Bronchial epithelial cell (primary cell): ENCODE measurements at regions not wholly inside any gene's neighbourhood (a gene's known extent, or its start where the extent isn't known, plus 50 kb on each side); places are given as distances from the start of the nearest gene placed in this dataset.
"Not testable (repeated sequence)": the region's sequence is repeated elsewhere in the genome, so short reads cannot be mapped to it uniquely, and the experiment has no call there.

Experiments
- DNase-seq: peaks from one replicate; pipeline ENCODE4 v3.0.0-alpha.2; 2010; ENCODE audit warnings: low read depth
- FAIRE-seq: peaks from 2 replicates; lab custom pipeline; 2011; peaks lifted over from hg19 to GRCh38; lab: Jason Lieb, UNC
- H3K27me3 ChIP-seq: 2 replicates; pipeline ENCODE4 v1.5.1; 2011; ENCODE audit warnings: low read length; ENCODE audit not compliant: control insufficient read depth, insufficient read depth
- H3K36me3 ChIP-seq: 2 replicates; pipeline ENCODE4 v1.5.1; 2011; ENCODE audit warnings: low read length; ENCODE audit not compliant: control insufficient read depth, insufficient read depth
- H3K4me3 ChIP-seq: 2 replicates; pipeline ENCODE4 v1.5.1; 2011; ENCODE audit warnings: mild to moderate bottlenecking, low read depth, low read length, control low read depth
- TF ChIP-seq, protein P1 (sequence below): IDR thresholded peaks from 2 replicates; pipeline ENCODE4 v1.5.1; 2011; ENCODE audit warnings: mild to moderate bottlenecking, moderate library complexity, low read length, control low read depth, inconsistent platforms; ENCODE audit not compliant: insufficient read depth, severe bottlenecking

- FAIRE-seq (no peak), DNase-seq (no peak)
- no peaks in the 10 kb centered on the region for H3K36me3 ChIP-seq
- TF ChIP-seq, protein P1, sequence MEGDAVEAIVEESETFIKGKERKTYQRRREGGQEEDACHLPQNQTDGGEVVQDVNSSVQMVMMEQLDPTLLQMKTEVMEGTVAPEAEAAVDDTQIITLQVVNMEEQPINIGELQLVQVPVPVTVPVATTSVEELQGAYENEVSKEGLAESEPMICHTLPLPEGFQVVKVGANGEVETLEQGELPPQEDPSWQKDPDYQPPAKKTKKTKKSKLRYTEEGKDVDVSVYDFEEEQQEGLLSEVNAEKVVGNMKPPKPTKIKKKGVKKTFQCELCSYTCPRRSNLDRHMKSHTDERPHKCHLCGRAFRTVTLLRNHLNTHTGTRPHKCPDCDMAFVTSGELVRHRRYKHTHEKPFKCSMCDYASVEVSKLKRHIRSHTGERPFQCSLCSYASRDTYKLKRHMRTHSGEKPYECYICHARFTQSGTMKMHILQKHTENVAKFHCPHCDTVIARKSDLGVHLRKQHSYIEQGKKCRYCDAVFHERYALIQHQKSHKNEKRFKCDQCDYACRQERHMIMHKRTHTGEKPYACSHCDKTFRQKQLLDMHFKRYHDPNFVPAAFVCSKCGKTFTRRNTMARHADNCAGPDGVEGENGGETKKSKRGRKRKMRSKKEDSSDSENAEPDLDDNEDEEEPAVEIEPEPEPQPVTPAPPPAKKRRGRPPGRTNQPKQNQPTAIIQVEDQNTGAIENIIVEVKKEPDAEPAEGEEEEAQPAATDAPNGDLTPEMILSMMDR = no peak
- no peak overlapping the region for H3K4me3 ChIP-seq
- H3K27me3 ChIP-seq = no peaks in the 10 kb centered on the region
These were observed 57.5 kb upstream of the LMO2 start for GRCh38 chr11:33949252-33949913.

GRCh38 chr11:33948494-33948893 is 56.6 kb upstream of the LMO2 start:
- no peak for DNase-seq
- Histone ChIP-seq H3K36me3 (no peaks in the 10 kb centered on the region), H3K27me3 (no peaks in the 10 kb centered on the region), H3K4me3 (no peak overlapping the region)
- TF ChIP-seq, protein P1 = no peak
- no peak for FAIRE-seq

GRCh38 chr11:33947918-33948317 is 56.0 kb upstream of the LMO2 start:
- H3K36me3 ChIP-seq, H3K27me3 ChIP-seq, H3K4me3 ChIP-seq, FAIRE-seq, DNase-seq: not testable (repeated sequence)

- no peaks in the 10 kb centered on the region for H3K27me3 ChIP-seq
- H3K4me3 ChIP-seq = no peak overlapping the region
- no peaks in the 10 kb centered on the region for H3K36me3 ChIP-seq
- FAIRE-seq (no peak), DNase-seq (no peak)
- TF ChIP-seq, protein P1 = no peak
These were observed 55.1 kb upstream of the LMO2 start for GRCh38 chr11:33946930-33947329.

DNA sequence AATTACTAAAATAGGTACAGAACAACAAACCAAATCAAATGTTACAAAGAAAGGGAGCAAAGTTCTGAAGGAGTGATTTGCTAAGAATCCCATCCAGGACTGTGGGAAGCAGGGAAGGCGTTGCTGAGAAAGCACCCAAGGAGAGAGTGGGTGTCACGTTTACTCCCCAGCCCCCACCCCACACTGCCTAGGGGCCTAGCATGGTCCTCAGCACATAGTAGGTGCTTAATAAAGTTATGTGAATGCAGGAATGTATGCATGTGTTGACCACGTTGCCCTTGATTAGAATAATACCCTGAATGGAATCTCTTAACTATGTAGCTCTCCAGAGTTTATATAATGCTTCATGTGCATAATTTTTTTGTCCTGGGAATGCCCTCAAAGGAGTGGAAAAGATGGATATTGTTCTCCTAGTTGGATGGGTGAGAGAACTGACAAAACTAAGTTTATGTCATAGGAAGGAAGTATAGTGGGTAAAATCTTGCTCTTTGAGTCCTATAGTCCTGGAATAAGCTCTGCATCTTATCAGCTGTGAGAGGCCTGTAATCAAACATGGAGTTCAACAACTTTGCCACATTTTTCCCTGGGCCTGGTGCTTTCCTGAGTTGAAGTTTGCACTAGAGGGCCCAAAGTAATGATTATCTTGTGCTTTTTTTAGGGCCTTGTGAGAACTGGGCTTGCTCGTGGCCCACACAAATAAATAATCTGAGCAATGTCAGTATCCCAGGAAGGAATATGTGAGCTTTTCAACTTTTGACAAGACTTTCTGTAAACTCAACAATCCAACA is 53.8 kb upstream of the LMO2 start:
- H3K4me3 ChIP-seq = no peak overlapping the region
- H3K27me3 ChIP-seq = no peaks in the 10 kb centered on the region
- FAIRE-seq = no peak
- TF ChIP-seq, protein P1 = no peak
- DNase-seq = no peak
- no peaks in the 10 kb centered on the region for H3K36me3 ChIP-seq

- no peaks in the 10 kb centered on the region for H3K36me3 ChIP-seq
- DNase-seq = no peak
- no peaks in the 10 kb centered on the region for H3K27me3 ChIP-seq
- TF ChIP-seq, protein P1 = no peak
- FAIRE-seq = no peak
- no peak overlapping the region for H3K4me3 ChIP-seq
These were observed 53.0 kb upstream of the LMO2 start for GRCh38 chr11:33944693-33945424.
